HG03565 (cell line): ENCODE measurements at regions not wholly inside any gene's neighbourhood (a gene's known extent, or its start where the extent isn't known, plus 50 kb on each side); places are given as distances from the start of the nearest gene placed in this dataset.
"Not testable (repeated sequence)": the region's sequence is repeated elsewhere in the genome, so short reads cannot be mapped to it uniquely, and the experiment has no call there.

Experiments
- ATAC-seq: cut with Tn5 transposase; IDR thresholded peaks from one replicate; pipeline ENCODE4 v1.9.1; 2021; ENCODE audit warnings: mild to moderate bottlenecking, moderate library complexity; ENCODE audit not compliant: unreplicated experiment

DNA sequence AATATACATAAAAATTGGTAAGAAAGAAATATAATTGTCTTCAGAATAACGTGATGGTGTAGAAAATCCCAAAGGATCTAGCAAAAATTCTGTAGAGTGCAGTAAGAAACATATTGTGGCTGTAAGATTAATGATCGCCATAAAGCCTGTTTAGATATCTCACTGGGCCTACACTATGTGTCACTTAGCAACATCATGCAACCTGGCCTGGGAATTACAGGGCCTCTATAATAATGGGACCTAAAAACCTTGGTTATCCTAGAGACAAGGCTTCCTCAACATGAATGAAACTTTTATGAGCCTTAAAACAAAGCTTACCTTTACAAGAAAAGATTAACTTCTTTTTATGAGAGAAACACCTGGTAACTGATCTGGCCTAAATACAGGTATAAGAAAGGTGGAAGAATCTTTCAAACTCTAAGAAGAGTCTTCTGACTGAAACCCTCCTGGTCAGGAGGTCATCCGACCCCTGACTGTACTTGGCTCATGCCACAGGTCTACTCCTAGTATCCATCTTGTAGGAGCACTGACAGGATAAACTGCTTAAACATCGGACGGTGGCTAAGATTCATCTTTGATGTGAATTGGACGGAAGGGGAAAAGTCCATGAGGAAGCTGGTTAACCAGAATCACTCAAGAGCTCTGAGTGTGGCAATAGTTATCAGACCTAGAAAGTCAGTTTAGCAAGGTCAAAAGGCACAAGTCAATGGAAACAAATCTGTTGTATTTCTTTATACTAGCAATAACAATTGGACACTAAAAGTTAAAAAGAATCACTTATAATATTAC, 1155.1 kb upstream of the SORCS1 start:
- no peak for ATAC-seq

DNA sequence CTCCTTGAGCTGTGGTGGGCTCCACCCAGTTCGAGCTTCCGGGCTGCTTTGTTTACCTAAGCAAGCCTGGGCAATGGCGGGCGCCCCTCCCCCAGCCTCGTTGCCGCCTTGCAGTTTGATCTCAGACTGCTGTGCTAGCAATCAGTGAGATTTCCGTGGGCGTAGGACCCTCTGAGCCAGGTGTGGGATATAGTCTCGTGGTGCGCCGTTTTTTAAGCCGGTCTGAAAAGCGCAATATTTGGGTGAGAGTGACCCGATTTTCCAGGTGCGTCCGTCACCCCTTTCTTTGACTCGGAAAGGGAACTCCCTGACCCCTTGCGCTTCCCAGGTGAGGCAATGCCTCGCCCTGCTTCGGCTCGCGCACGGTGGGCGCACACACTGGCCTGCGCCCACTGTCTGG, 1151.1 kb upstream of the SORCS1 start:
- not testable (repeated sequence) for ATAC-seq

DNA sequence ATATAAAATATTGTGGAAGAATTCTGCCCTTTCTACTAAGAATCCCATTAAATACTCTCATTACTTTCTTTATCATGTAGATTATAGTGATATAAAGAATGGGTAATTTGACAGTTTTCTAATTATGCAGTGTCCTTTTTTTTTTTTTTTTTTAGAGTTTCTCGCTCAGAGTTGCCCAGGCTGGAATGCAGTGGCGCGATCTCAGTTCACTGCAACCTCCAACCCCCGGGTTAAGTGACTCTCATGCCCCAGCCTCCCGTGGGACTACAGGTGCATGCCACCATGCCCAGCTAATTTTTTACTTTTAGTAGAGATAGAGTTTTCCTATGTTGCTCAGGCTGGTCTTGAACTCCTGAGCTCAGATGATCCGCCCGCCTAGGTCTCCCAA, 1143.4 kb upstream of the SORCS1 start:
- ATAC-seq, result no peak

DNA sequence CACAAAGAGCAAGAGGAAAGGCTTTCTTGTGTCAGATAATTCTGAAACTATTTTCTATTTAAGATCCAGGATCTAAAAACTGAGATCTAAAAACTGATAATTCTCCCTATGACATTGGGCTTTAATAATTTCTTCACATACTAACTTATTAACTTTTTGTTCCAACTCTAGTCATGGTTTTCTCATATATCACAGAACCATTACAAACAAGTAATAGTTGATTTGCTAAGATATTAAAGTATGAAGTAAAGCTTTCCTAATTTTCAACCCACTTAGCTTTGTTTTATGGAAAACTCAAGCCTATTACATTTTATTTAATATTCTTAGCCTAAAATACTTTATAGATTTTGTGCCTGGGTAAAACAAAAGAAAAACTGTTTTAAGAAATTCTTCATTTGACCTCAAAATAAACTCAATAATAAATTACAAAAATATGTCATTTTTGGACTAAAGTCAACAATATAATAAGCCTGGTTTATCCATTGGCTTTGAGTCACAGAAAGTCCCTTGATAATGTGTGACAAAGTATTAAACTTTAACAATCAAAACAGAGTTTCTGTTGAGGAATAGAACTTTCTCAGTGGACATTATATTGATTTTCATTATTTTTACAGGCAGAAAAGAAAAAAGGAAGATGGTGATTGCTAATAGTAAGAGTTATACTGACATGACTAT, 1142.9 kb upstream of the SORCS1 start:
- no peak for ATAC-seq

GRCh38 chr10:108303149-108303548, 1138.6 kb upstream of the SORCS1 start:
- peak; percentile 52 for ATAC-seq

GRCh38 chr10:108301002-108301401, 1136.5 kb upstream of the SORCS1 start:
- ATAC-seq, result no peak

DNA sequence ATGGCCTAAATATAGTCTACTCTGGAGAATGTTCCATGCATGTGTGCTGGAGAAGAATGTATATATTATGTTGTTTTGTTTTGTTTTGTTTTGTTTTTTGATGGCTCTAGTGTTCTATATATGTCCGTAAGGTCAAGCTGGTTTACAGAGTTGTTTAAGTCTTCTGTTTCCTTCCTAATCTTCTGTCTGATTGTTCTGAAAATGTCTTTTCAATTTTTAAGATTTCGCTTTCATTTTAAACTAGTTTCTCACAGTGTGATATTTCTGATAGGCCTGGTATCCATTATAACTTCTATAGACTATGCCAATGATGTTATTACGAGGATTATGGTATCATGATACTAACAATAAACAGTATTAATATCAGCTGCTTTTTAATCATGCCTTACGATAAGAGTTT, 1126.3 kb upstream of the SORCS1 start:
- no peak for ATAC-seq

GRCh38 chr10:108275895-108276685, 1111.6 kb upstream of the SORCS1 start:
- ATAC-seq, result no peak

GRCh38 chr10:108260383-108260906, 1095.9 kb upstream of the SORCS1 start:
- no peak for ATAC-seq

- no peak for ATAC-seq
These were observed 1089.6 kb upstream of the SORCS1 start for GRCh38 chr10:108254089-108254488.

DNA sequence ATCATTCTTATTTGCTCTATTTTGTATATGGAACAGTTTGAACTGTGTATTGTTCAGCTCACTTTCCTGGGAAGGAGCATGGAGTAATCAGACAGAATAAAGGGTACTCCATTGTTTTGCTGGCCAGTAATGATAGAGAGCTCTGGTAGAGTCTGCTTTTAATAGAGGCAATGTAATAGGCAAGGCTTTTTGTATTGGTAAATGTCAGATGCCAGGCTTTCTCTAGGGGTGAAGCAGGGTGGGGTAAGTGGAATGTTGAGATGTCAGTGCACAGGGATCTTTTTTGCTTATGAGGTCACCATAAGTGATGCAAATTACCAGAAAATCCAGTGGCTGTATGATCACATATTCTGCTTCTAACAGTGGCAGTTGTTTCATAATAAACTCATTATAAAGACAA, 1088.3 kb upstream of the SORCS1 start:
- no peak for ATAC-seq

GRCh38 chr10:108250936-108251620, 1086.6 kb upstream of the SORCS1 start:
- no peak for ATAC-seq

DNA sequence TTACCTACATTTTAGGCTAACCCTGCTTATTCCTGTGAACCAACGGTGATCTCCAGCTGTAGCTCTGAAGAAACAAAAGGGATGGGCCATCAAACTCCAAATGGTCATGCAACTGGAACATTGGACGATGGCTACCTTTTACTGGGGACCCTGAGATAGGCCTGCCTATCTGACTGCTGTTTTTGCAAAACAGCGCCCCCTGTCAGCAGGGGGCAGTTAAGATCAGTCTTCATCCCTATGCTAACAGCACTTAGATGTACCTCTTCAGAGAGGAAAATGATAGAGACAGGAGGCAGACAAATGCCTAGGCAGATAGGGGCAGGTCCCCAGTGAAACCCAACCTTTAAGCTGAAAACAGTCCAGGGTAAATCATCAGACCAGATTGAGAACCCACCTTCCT, 1085.4 kb upstream of the SORCS1 start:
- ATAC-seq, result no peak

- ATAC-seq, result no peak
These were observed 1080.1 kb upstream of the SORCS1 start for GRCh38 chr10:108244443-108245228.

DNA sequence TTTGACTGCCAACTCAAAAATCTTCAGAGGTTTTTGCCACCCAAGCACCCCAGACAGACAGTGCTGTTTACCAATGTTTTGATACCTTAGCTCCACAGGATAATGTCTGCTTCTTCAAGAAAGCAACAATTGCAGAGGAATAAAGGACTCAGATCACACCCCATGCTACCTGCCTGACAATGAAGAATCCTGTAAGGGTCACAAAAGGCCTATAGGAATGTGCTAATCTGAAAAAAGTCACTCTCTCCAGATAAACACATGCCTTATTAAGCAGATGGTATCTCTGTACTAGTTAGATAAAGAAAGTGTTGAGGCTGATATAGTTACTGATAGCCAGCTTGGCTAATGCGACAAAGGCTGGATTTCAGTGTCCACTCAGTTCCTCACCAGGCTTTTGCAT, 1076.7 kb upstream of the SORCS1 start:
- no peak for ATAC-seq

GRCh38 chr10:108238261-108238660, 1073.8 kb upstream of the SORCS1 start:
- ATAC-seq, result no peak

- no peak for ATAC-seq
These were observed 1066.1 kb upstream of the SORCS1 start for GRCh38 chr10:108230478-108231170.

DNA sequence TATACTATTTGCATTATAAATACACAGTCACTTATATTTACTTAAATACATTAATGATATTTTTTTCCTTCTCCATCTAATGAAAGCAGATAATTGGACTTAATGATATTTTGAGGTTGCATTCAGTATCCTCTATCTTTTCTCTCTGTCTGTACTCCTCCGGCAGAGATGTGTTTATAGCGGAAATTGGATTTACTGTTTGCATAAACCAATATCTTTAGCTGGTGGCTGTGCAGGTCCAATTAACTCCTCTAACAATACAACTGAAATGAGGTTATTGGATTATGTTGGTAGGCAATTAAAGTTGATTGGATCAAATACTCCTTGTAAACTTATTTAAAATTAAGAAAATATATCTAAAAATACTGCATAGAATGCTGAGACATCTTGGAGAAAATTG, 1044.2 kb upstream of the SORCS1 start:
- ATAC-seq, result no peak

- no peak for ATAC-seq
These were observed 1043.5 kb upstream of the SORCS1 start for GRCh38 chr10:108208038-108208437.
